ENCODE measurements at regions not wholly inside any gene's neighbourhood (a gene's known extent, or its start where the extent isn't known, plus 50 kb on each side); places are given as distances from the start of the nearest gene placed in this dataset.

DNA sequence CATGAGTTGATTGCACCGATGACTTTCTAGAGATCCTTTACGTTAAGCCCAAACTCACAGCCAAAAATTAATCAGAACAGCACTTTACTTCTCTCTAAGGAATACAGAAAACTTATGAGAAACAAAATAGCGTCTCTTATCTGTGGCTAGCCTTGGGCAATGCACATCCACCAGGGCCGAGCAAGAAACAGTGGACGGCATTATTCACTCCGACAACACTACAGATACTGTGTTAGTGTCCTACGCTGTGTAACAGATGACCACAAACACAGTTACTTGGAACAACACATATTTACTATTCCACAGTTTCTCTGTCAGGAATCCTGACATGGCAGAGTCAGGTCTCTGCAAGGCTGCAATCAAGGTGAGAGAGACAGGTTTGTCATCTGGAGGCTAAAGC, 598.3 kb upstream of the ADARB2 start:
- TF ChIP-seq CTCF (IDR thresholded peaks at IDR 0.05) (no peak), POLR2A (IDR thresholded peaks at IDR 0.05) (no peak)
